Fibroblast of mammary gland (primary cell): ENCODE measurements at regions not wholly inside any gene's neighbourhood (a gene's known extent, or its start where the extent isn't known, plus 50 kb on each side); places are given as distances from the start of the nearest gene placed in this dataset.

ENCODE experiments used
- DNase-seq: peaks from one replicate; pipeline ENCODE4 v3.0.0-alpha.2; 2010; ENCODE audit warnings: low read depth
- H3K4me3 ChIP-seq: 2 replicates; pipeline ENCODE4 v1.5.1; 2011; ENCODE audit warnings: low read depth, mild to moderate bottlenecking, low read length, moderate library complexity; ENCODE audit not compliant: control insufficient read depth
- TF ChIP-seq, protein P1 (sequence below): conservative IDR thresholded peaks from 2 replicates; pipeline ENCODE4 v1.5.1; 2011; ENCODE audit warnings: low read depth, low read length, inconsistent platforms; ENCODE audit not compliant: control insufficient read depth, insufficient read depth

DNA sequence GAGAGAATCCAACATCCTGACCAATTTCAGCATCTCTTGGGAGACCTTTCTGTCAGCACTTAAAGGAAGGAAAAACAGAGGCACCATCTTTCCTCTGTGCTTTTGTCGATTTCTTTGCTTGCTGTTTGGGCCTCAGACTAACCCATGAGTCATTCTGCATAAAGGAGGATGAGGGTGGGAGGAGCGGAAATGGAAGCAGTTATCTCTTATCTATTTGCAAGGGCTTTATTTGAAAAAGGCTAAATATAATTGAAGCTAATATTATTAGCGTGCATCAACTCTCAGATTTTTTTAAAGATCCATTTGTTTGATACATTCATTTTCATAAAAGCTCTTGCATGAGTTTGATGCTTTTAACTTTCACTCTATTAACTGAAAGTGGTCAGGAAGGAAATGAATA, 72.9 kb downstream of the ZNF622 start:
- peak; percentile 6 for DNase-seq
- TF ChIP-seq, protein P1, sequence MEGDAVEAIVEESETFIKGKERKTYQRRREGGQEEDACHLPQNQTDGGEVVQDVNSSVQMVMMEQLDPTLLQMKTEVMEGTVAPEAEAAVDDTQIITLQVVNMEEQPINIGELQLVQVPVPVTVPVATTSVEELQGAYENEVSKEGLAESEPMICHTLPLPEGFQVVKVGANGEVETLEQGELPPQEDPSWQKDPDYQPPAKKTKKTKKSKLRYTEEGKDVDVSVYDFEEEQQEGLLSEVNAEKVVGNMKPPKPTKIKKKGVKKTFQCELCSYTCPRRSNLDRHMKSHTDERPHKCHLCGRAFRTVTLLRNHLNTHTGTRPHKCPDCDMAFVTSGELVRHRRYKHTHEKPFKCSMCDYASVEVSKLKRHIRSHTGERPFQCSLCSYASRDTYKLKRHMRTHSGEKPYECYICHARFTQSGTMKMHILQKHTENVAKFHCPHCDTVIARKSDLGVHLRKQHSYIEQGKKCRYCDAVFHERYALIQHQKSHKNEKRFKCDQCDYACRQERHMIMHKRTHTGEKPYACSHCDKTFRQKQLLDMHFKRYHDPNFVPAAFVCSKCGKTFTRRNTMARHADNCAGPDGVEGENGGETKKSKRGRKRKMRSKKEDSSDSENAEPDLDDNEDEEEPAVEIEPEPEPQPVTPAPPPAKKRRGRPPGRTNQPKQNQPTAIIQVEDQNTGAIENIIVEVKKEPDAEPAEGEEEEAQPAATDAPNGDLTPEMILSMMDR = no peak

DNA sequence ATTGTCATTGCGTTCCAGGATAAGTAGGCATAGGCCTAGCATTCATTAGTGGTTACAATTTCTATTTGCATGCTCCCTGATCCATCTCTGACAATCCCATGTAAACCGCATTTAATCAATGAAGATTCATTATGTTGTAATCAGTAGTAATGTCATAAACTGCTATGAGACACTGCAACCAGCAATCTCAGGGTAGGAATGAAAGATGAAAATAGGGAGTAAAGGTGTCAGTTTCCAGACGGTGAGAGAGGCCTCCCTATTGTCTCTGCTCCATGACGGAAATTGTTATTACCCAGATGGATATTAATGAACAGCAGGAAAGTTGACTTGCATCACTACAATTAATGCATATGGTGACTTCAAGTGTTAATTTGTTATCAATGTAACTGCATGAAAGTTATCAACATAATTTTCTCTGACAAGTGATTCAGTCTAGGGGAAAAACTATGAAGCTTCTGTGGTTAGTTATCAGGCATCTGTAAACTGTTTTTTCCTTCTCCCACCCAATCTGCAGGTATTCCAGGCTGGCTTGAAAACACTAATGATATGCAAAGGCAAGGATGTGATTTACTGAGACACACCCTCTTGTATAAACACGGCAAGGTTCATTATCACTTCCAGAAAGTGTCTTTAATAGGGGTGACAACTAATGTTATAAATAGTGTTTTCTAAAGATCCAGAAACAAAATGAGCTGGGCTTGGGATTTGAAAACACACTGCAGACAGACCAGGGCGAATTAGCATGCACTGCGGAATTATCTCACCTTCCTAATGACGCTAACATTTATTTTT, 73.5 kb downstream of the ZNF622 start:
- no peak for DNase-seq
- TF ChIP-seq, protein P1 = no peak
- H3K4me3 ChIP-seq = no peak overlapping the region

More for the DNA sequence above, 72.9 kb downstream of the ZNF622 start:
- no peak overlapping the region for H3K4me3 ChIP-seq

DNA sequence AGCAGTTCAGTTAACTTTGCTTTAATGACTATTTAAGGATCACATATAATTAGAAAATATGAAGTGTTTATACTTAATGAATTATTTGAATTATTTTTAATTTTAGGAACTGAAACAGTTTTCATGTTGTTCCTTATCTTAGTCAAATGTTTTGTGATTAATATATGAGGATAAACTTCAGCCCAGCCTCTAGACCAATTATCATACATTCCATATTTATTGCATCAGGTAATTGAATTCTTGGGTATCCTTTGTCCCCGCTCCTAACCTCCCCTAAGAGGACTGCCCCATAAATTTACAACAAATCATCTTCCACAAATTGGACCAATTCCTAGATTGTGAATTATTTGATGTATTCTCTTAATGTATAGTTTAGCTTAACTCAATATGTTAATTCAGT, 74.8 kb downstream of the ZNF622 start:
- H3K4me3 ChIP-seq = no peak overlapping the region
- TF ChIP-seq, protein P1 = no peak
- DNase-seq = no peak

DNA sequence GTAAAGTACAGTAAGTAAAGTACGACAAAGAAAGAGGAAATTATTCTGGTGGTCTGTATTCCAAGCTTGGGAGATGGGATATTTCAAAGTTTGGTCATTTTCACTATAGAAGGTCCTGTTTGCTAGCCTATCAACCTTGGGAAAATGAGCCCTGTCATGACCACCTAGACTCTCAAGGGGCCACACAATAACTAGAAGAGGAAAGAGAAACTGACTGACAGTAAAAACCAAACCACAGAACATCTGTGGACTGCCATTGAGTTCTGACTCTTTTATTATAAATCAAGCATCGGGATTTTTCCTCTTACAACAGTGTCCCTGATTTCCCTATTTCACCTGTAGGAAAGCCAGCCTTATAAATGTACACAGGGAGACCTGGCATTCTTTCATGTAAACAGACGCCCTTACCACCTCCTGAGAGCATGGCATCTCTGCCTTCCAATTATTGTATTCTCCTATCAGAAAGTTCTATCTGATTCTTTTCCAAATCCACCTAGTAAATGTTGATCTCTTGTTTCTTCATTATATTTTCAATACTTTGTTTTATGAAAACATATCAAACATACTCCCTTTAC, 80.0 kb downstream of the ZNF622 start:
- no peak for DNase-seq
- TF ChIP-seq, protein P1 = no peak
- no peak overlapping the region for H3K4me3 ChIP-seq

DNA sequence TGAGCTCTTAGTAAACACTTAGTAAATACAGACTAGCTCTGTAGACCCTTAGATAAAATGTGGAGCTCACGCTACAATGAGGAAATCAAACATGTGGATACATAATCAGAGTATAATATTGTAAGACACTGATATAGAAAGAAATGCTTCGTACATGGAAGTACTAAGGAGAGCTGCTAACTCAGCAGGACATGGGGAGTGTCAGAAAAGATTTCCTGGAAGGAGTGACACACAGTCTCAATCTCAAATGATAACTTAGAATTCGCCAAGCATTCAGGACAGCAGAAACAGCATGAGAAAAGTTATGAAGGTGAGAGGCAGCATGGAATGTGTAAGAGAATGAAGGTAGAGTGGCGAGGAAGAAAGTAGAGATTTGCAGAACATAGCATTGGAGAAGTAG, 80.8 kb downstream of the ZNF622 start:
- DNase-seq = no peak
- TF ChIP-seq, protein P1 = no peak

DNA sequence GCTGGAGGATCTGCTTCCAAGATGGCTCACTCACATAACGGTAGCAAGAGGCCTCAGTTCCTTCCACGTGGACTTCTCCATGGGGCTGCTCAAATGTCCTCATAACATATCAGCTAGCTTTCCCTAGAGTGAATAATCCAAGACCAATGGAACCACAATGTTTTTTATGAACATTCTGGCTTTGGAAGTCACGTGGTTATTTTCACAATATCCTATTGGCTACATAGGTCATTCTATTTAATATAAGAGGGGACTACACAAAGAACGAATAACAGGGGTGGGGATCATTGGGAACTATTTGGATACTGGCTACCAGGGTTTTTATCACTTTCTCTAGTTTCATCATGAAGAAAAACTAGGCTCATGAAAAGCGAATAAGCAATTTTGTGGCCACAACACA, 81.4 kb downstream of the ZNF622 start:
- DNase-seq = no peak
- TF ChIP-seq, protein P1 = no peak
- H3K4me3 ChIP-seq = no peak overlapping the region

More for the DNA sequence above, 80.8 kb downstream of the ZNF622 start:
- H3K4me3 ChIP-seq = no peak overlapping the region
